HG02763 (cell line): ENCODE measurements at regions not wholly inside any gene's neighbourhood (a gene's known extent, or its start where the extent isn't known, plus 50 kb on each side); places are given as distances from the start of the nearest gene placed in this dataset.

ENCODE experiments used
- ATAC-seq: cut with Tn5 transposase; IDR thresholded peaks from one replicate; pipeline ENCODE4 v1.9.1; 2021; ENCODE audit warnings: mild to moderate bottlenecking, moderate library complexity; ENCODE audit not compliant: unreplicated experiment

DNA sequence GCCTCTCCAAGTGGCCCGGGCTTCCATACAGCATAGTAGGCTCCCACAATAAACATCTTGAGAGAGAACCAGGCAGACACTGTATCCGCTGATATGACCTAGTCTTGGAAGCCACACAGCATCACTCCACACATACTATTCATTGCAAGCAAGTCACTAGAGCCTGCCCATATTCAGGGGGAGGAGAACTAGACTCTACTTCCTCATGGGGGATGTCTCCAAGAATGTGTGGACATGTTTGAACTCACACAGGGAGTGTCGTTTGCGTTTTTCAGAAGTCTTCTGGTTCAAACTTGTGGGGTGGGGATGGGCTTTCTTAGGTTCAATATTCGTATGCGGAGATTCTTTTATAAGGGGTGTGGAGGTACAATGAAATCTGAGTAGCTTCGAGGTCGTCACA lies 232.6 kb upstream of the HABP2 start:
- ATAC-seq: no peak

DNA sequence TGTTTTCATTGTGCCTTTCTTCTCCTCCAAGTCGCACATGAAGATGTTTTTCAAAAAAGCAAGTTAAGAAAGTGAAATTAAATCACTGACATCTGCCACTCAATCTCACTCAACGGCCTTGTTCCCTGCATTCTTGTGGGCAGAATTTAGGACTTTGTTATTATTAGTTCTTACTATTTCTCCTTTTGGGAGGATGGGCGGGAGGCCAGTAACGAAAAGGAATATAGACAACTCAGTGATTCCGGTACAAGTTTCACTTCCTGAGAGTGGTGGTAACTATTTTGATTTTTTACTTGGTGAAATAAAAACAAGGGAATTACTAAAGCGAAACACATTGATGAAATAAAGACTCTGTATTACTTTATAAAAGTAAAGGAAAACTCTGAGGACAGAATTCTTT lies 231.9 kb upstream of the HABP2 start:
- ATAC-seq: no peak

- ATAC-seq: no peak
Measured at GRCh38 chr10:113322843-113323242, 230.0 kb upstream of the HABP2 start.

DNA sequence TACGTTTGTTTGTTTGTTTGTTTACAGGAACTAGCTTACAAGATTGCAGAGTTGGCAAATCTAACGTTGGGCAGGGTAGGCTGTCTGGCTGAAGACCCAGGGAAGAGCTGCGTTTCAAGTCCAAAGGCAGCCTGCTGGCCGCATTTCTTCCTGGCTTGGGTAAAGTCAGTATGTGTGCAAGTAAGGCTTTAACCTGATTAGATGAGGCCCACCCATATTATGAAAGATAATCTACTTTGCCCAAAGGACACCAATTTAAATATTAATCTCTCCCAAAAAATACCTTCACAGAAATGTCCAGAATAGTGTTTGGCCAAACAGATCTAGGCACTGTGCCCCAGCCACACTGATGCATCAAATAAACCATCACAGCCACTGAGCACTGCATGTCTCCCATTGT lies 228.9 kb upstream of the HABP2 start:
- ATAC-seq: no peak

GRCh38 chr10:113326160-113327111 lies 226.4 kb upstream of the HABP2 start:
- ATAC-seq: peak; percentile 88

- ATAC-seq: no peak
Measured at GRCh38 chr10:113329121-113329596, 223.7 kb upstream of the HABP2 start.

GRCh38 chr10:113331961-113332360 lies 220.9 kb upstream of the HABP2 start:
- ATAC-seq: no peak

GRCh38 chr10:113333313-113333712 lies 219.5 kb upstream of the HABP2 start:
- ATAC-seq: no peak

GRCh38 chr10:113335592-113335991 lies 217.3 kb upstream of the HABP2 start:
- ATAC-seq: no peak

- no peak for ATAC-seq
Measured at GRCh38 chr10:113336549-113337130, 216.2 kb upstream of the HABP2 start.

DNA sequence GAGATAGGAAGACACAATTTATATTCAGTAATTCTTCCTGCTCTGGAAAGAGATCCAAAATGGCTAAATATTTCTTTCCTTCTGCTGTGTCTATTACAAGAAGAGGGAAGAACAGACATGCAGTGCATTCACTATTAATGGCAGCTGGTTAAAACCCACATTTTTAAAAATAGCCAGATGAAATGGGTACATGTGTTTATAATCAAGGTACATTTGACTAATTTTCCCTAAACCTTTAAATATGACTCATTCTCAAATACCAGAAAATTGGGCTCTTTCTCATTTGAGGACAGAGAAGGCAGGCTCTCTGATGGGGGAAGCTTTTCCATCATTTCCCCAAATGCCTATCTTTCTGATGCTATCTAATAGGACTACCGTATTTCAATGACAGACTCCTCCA lies 215.7 kb upstream of the HABP2 start:
- no peak for ATAC-seq

GRCh38 chr10:113339121-113339520 lies 213.7 kb upstream of the HABP2 start:
- no peak for ATAC-seq

DNA sequence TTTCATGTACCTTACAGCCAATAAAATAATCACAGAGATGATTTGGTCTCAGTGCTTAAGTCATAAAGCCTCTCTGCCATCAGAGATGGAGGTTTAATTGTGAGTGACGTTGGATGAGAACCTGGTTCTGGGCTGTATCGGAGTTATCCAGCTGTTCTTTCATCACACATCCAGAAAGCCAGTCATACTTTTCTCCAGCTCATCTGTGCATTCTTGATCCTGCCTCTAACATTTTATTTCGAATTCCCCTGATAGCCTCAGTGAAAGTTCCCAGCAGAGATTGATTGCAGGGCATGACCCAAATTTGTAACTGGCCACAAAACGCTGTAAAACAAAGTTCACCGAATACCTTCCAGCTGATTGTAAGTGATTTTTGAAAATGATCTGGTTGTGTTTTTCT lies 212.6 kb upstream of the HABP2 start:
- ATAC-seq: no peak

GRCh38 chr10:113341138-113341537 lies 211.7 kb upstream of the HABP2 start:
- ATAC-seq: no peak

DNA sequence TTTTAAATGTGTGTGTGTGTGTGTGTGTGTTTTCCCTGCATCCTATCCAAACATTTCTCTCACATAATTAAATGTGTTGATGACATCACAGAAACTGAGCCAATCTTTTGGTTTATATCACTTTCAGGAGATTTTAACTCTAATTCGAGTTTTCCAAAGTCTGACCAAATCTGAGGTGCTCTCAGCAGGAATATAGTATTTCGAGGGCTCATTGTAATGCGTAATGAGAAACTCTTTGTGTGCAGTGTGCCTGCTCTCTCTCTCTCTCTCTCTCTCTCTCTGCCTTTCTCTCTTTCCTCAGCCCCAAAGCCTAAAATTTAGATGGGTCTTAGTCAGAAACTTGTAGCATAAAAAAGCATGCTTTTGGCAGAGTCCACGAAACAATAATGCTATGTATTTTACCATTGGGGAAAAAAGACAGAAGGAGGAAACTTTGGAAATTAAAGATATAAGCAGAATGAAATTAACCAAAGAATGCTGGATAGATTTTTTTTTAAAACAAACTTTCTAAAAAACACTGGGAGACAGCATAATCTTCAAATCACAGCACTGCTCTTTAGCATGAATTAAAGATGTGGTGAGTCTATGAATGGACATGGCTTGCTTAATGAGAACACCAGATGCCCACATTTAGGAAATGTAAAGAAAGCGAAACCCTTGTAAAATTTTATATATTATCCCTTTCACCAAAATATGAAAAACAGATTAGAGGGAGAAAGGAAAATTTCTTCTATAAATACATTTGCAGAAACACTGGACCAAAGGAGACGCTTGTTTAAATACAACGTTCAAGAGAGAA lies 206.8 kb upstream of the HABP2 start:
- no peak for ATAC-seq

DNA sequence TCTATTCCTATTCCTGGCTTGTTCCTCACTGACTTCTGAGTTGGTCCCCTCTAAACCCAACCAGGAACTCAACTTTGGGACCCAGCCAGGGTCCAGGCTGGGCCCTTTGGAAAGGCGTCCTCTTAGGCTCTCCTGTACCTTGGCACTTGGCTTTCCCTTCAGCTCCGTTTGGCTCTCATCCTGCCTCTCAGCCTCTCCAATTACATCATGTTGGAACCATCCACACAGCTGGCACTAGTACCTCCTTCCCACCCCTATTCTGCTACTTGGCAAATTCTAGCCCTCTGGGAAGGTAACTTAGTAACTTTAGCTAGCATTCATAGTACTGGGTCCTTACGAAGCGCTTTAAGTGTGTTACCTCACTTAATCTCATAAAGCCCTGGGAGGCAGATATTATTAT lies 205.3 kb upstream of the HABP2 start:
- no peak for ATAC-seq

- no peak for ATAC-seq
Measured at GRCh38 chr10:113348694-113349093, 204.2 kb upstream of the HABP2 start.

DNA sequence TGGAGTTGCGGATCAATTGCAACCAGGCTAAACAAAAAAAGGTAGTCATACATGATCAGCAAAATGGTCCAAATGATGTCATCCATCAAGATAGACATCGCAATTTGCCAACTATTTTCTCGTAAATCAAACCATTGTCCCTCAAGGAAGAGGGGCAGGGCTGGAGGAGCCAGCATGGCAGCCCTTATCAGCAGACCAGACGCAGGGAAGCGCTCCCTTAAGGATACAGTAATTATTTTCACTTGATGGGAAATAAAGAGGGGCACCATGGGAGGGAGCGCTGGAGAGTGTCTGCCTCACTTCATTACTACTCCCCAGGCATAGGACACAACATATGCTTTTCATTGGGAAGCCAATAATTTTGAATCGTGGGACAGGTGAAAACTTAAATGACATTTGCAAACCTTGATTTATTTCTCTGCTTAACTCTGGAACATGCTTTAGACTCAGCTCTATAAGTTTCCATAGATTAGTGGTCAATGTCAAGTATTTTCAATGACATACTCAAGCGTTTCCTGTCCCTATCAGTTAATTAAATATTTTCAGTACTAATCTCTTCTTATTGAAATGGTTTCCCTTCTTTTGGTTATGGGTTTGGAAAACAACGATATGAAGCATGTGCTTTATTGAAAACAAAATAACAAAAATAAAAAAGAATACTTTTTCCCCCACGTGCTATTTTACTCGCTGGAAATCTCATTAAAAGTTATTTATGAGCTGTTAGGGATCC lies 202.4 kb upstream of the HABP2 start:
- no peak for ATAC-seq

- ATAC-seq: no peak
Measured at GRCh38 chr10:113354711-113355110, 198.1 kb upstream of the HABP2 start.

GRCh38 chr10:113356794-113357680 lies 195.8 kb upstream of the HABP2 start:
- ATAC-seq: no peak
